ENCODE measurements at regions not wholly inside any gene's neighbourhood (a gene's known extent, or its start where the extent isn't known, plus 50 kb on each side); places are given as distances from the start of the nearest gene placed in this dataset.

- DNase-seq (ENCODE audit: low read depth): no peak
- no peak for TF ChIP-seq CTCF (conservative IDR thresholded peaks at IDR 0.05; ENCODE audit: low read length)
- no peak overlapping the region for H3K4me3 ChIP-seq (ENCODE audit: low read length)
These were observed 233.4 kb upstream of the SPRY2 start for GRCh38 chr13:80574113-80574850.

GRCh38 chr13:80572923-80573316, 232.0 kb upstream of the SPRY2 start:
- no peak for TF ChIP-seq CTCF (conservative IDR thresholded peaks at IDR 0.05; ENCODE audit: low read length)
- no peak for DNase-seq (ENCODE audit: low read depth)
- no peak overlapping the region for H3K4me3 ChIP-seq (ENCODE audit: low read length)

GRCh38 chr13:80572308-80572922, 231.5 kb upstream of the SPRY2 start:
- TF ChIP-seq CTCF (conservative IDR thresholded peaks at IDR 0.05; ENCODE audit: low read length): no peak
- no peak for DNase-seq (ENCODE audit: low read depth)
- no peak overlapping the region for H3K4me3 ChIP-seq (ENCODE audit: low read length)

- DNase-seq (ENCODE audit: low read depth): no peak
- no peak for TF ChIP-seq CTCF (conservative IDR thresholded peaks at IDR 0.05; ENCODE audit: low read length)
- no peak overlapping the region for H3K4me3 ChIP-seq (ENCODE audit: low read length)
These were observed 230.7 kb upstream of the SPRY2 start for GRCh38 chr13:80571346-80572307.

- DNase-seq (ENCODE audit: low read depth): no peak
- H3K4me3 ChIP-seq (ENCODE audit: low read length): no peak overlapping the region
- no peak for TF ChIP-seq CTCF (conservative IDR thresholded peaks at IDR 0.05; ENCODE audit: low read length)
These were observed 222.5 kb upstream of the SPRY2 start for GRCh38 chr13:80563439-80563838.

- TF ChIP-seq CTCF (conservative IDR thresholded peaks at IDR 0.05; ENCODE audit: low read length): no peak
- no peak for DNase-seq (ENCODE audit: low read depth)
- H3K4me3 ChIP-seq (ENCODE audit: low read length): no peak overlapping the region
These were observed 221.7 kb upstream of the SPRY2 start for GRCh38 chr13:80562433-80563156.

Data from AG10803 (cell line).